NOMO-1 treated with DMSO at 0.1 percent for 48 hours (cell line): ENCODE measurements at regions not wholly inside any gene's neighbourhood (a gene's known extent, or its start where the extent isn't known, plus 50 kb on each side); places are given as distances from the start of the nearest gene placed in this dataset.
"Not testable (repeated sequence)": the region's sequence is repeated elsewhere in the genome, so short reads cannot be mapped to it uniquely, and the experiment has no call there.

Source experiments
- DNase-seq: peaks from one replicate; lab custom pipeline; 2025; ENCODE audit not compliant: unreplicated experiment; lab: John Stamatoyannopoulos, UW

- DNase-seq, result no peak
Measured at GRCh38 chr12:28689398-28690175, 459.5 kb upstream of the FAR2 start.

GRCh38 chr12:28693565-28694219, 455.4 kb upstream of the FAR2 start:
- no peak for DNase-seq

GRCh38 chr12:28698553-28698952, 450.5 kb upstream of the FAR2 start:
- DNase-seq, result no peak

GRCh38 chr12:28699029-28699428, 450.0 kb upstream of the FAR2 start:
- DNase-seq, result no peak

GRCh38 chr12:28700161-28700560, 448.9 kb upstream of the FAR2 start:
- no peak for DNase-seq

- no peak for DNase-seq
Measured at GRCh38 chr12:28704477-28705169, 444.5 kb upstream of the FAR2 start.

GRCh38 chr12:28708918-28709371, 440.1 kb upstream of the FAR2 start:
- peak; percentile 40 for DNase-seq

- DNase-seq, result no peak
Measured at GRCh38 chr12:28709986-28710685, 438.9 kb upstream of the FAR2 start.

- no peak for DNase-seq
Measured at GRCh38 chr12:28710882-28711281, 438.2 kb upstream of the FAR2 start.

- no peak for DNase-seq
Measured at GRCh38 chr12:28711421-28711820, 437.7 kb upstream of the FAR2 start.

GRCh38 chr12:28742791-28743190, 406.3 kb upstream of the FAR2 start:
- DNase-seq, result no peak

- DNase-seq, result no peak
Measured at GRCh38 chr12:28746734-28747325, 402.2 kb upstream of the FAR2 start.

GRCh38 chr12:28750946-28751685, 398.0 kb upstream of the FAR2 start:
- peak; percentile 56 for DNase-seq

- no peak for DNase-seq
Measured at GRCh38 chr12:28755027-28755426, 394.1 kb upstream of the FAR2 start.

GRCh38 chr12:28759333-28759732, 389.7 kb upstream of the FAR2 start:
- no peak for DNase-seq

- not testable (repeated sequence) for DNase-seq
Measured at GRCh38 chr12:28760040-28760903, 388.8 kb upstream of the FAR2 start.

GRCh38 chr12:28761897-28762296, 387.2 kb upstream of the FAR2 start:
- DNase-seq, result not testable (repeated sequence)

GRCh38 chr12:28766398-28766797, 382.7 kb upstream of the FAR2 start:
- DNase-seq, result no peak

GRCh38 chr12:28767836-28768348, 381.2 kb upstream of the FAR2 start:
- DNase-seq, result no peak
